Fibroblast of gingiva (primary cell): ENCODE measurements at regions not wholly inside any gene's neighbourhood (a gene's known extent, or its start where the extent isn't known, plus 50 kb on each side); places are given as distances from the start of the nearest gene placed in this dataset.

ENCODE experiments used
- DNase-seq: peaks from one replicate; pipeline ENCODE4 v3.0.0-alpha.2; 2011; ENCODE audit warnings: low read depth

GRCh38 chr6:54058236-54058635 lies 53.0 kb upstream of the MLIP start:
- DNase-seq: no peak

GRCh38 chr6:54059683-54060082 lies 51.6 kb upstream of the MLIP start:
- DNase-seq: no peak

- peak; percentile 3 for DNase-seq
These were observed 51.0 kb upstream of the MLIP start for GRCh38 chr6:54060286-54060685.
